GM10248 (cell line): ENCODE measurements at regions not wholly inside any gene's neighbourhood (a gene's known extent, or its start where the extent isn't known, plus 50 kb on each side); places are given as distances from the start of the nearest gene placed in this dataset.

Experiments
- CTCF ChIA-PET: fragments of 300-600 bp; sonication (Branson Sonifier 250); formaldehyde crosslinking; extraction: SDS; loops from one replicate; lab custom pipeline; 2021; ENCODE audit warnings: antibody characterized with exemption; lab: Yijun Ruan, JAX
- POLR2A ChIA-PET: fragments of 350-650 bp; sonication (Branson Sonifier 250); formaldehyde crosslinking; extraction: SDS; loops from one replicate; lab custom pipeline; 2020; ENCODE audit warnings: antibody characterized with exemption; lab: Yijun Ruan, JAX
- DNase-seq: peaks from one replicate; pipeline ENCODE4 v3.0.0; 2012; ENCODE audit errors: extremely low spot score
- CTCF ChIP-seq: IDR thresholded peaks from 2 replicates; pipeline ENCODE4 v1.5.1; 2012; ENCODE audit warnings: mild to moderate bottlenecking, low read depth; ENCODE audit errors: extremely low read depth, missing control alignments, control extremely low read depth

- ChIA-PET CTCF (no interaction called here), POLR2A (no interaction called here)
- TF ChIP-seq CTCF, result no peak
- DNase-seq, result no peak
Observed at GRCh38 chr6:100118301-100118700, 124.3 kb upstream of the MCHR2 start.

- no peak for DNase-seq
- CTCF ChIA-PET, result interaction anchor here (1.1 to 4.5 kb wide), 16 partner anchors 10 to 763 kb away, joined by 3 to 15 read pairs (median 6); partner anchors contain the start of gene ASCC3
- TF ChIP-seq CTCF, result no peak
- POLR2A ChIA-PET, result no interaction called here
Observed at GRCh38 chr6:100117680-100118079, 123.7 kb upstream of the MCHR2 start.

GRCh38 chr6:100116411-100117194, 122.6 kb upstream of the MCHR2 start:
- peak; percentile 26 for DNase-seq
- peak; percentile 50 for TF ChIP-seq CTCF
- CTCF ChIA-PET, result interaction anchor here (0.9 to 4.5 kb wide), 23 partner anchors 9 to 764 kb away, joined by 3 to 15 read pairs (median 4); partner anchors contain the start of gene ASCC3
- POLR2A ChIA-PET, result no interaction called here

GRCh38 chr6:100115407-100116101, 121.5 kb upstream of the MCHR2 start:
- POLR2A ChIA-PET, result no interaction called here
- no peak for TF ChIP-seq CTCF
- no peak for DNase-seq
- CTCF ChIA-PET, result interaction anchor here (1.0 to 4.5 kb wide), 11 partner anchors 8 to 595 kb away, joined by 3 to 15 read pairs (median 6); no protein-coding TSS in a partner anchor

GRCh38 chr6:100112855-100113508, 119.0 kb upstream of the MCHR2 start:
- CTCF ChIA-PET, result interaction anchor here (0.8 to 4.5 kb wide), 2 partner anchors 361 to 551 kb away, joined by 3 to 15 read pairs; no protein-coding TSS in a partner anchor
- POLR2A ChIA-PET, result no interaction called here
- no peak for DNase-seq
- TF ChIP-seq CTCF, result no peak
